ENCODE measurements at regions not wholly inside any gene's neighbourhood (a gene's known extent, or its start where the extent isn't known, plus 50 kb on each side); places are given as distances from the start of the nearest gene placed in this dataset.

- no peaks in the 10 kb centered on the region for H3F3A ChIP-seq (ENCODE audit: insufficient read depth, low read length)
- no peak for DNase-seq
Measured at GRCh38 chr6:94600636-94601035, 976.7 kb upstream of the MANEA start.

GRCh38 chr6:94597487-94597886 is 979.8 kb upstream of the MANEA start:
- peak overlapping the region; percentile 28 for H2AFZ ChIP-seq (ENCODE audit: low read length)
- H3K9ac ChIP-seq (ENCODE audit: low read length) = no peak overlapping the region
- H3K4me3 ChIP-seq (ENCODE audit: low read length) = no peak overlapping the region
- H3K27me3 ChIP-seq (replicated peaks; ENCODE audit: insufficient read depth, low read length) = no peaks in the 10 kb centered on the region
- H3K4me1 ChIP-seq (ENCODE audit: low read length) = no peaks in the 10 kb centered on the region
- no peak for TF ChIP-seq CTCF (IDR thresholded peaks at IDR 0.05; ENCODE audit: low read length)
- no peak for TF ChIP-seq EZH2 (optimal IDR thresholded peaks at IDR 0.05; ENCODE audit: low read depth, low read length)
- TF ChIP-seq EZH2phosphoT487 (IDR thresholded peaks at IDR 0.05; ENCODE audit: low read length) = no peak
- H3K4me2 ChIP-seq (ENCODE audit: low read depth, low read length) = peak overlapping the region; percentile 53; the same call in 1 of the 2 replicates
- H3K9me3 ChIP-seq (replicated peaks; ENCODE audit: insufficient read depth, low read length) = no peaks in the 10 kb centered on the region
- no peak for DNase-seq
- H3K9me2 ChIP-seq (replicated peaks; ENCODE audit: insufficient read depth, low read length) = no peaks in the 10 kb centered on the region
- H3F3A ChIP-seq (ENCODE audit: insufficient read depth, low read length) = no peaks in the 10 kb centered on the region
- H4K20me1 ChIP-seq (ENCODE audit: insufficient read depth, low read length) = no peaks in the 10 kb centered on the region
- H3K36me3 ChIP-seq (replicated peaks; ENCODE audit: insufficient read depth, low read length) = no peaks in the 10 kb centered on the region
- H3K27ac ChIP-seq (ENCODE audit: low read length) = no peak overlapping the region
- no peaks in the 10 kb centered on the region for H3K79me2 ChIP-seq (ENCODE audit: low read length)

More at GRCh38 chr6:94600636-94601035, 976.7 kb upstream of the MANEA start:
- H3K9me2 ChIP-seq (replicated peaks; ENCODE audit: insufficient read depth, low read length) = no peaks in the 10 kb centered on the region
- no peak overlapping the region for H3K27ac ChIP-seq (ENCODE audit: low read length)
- no peak overlapping the region for H2AFZ ChIP-seq (ENCODE audit: low read length)
- H3K4me3 ChIP-seq (ENCODE audit: low read length) = no peak overlapping the region
- no peak overlapping the region for H3K4me2 ChIP-seq (ENCODE audit: low read depth, low read length)
- TF ChIP-seq CTCF (IDR thresholded peaks at IDR 0.05; ENCODE audit: low read length) (no peak), EZH2phosphoT487 (IDR thresholded peaks at IDR 0.05; ENCODE audit: low read length) (no peak)
- H3K36me3 ChIP-seq (replicated peaks; ENCODE audit: insufficient read depth, low read length) = no peaks in the 10 kb centered on the region
- no peaks in the 10 kb centered on the region for H3K4me1 ChIP-seq (ENCODE audit: low read length)
- no peaks in the 10 kb centered on the region for H4K20me1 ChIP-seq (ENCODE audit: insufficient read depth, low read length)
- H3K27me3 ChIP-seq (replicated peaks; ENCODE audit: insufficient read depth, low read length) = no peaks in the 10 kb centered on the region
- no peak overlapping the region for H3K9ac ChIP-seq (ENCODE audit: low read length)
- no peaks in the 10 kb centered on the region for H3K9me3 ChIP-seq (replicated peaks; ENCODE audit: insufficient read depth, low read length)
- H3K79me2 ChIP-seq (ENCODE audit: low read length) = no peaks in the 10 kb centered on the region

GRCh38 chr6:94590416-94590815 is 986.9 kb upstream of the MANEA start:
- H3K4me3 ChIP-seq (ENCODE audit: low read length) = no peak overlapping the region
- no peak for DNase-seq
- no peak overlapping the region for H2AFZ ChIP-seq (ENCODE audit: low read length)
- no peak overlapping the region for H3K4me2 ChIP-seq (ENCODE audit: low read depth, low read length)
- no peaks in the 10 kb centered on the region for H4K20me1 ChIP-seq (ENCODE audit: insufficient read depth, low read length)
- no peaks in the 10 kb centered on the region for H3K79me2 ChIP-seq (ENCODE audit: low read length)
- H3K27me3 ChIP-seq (replicated peaks; ENCODE audit: insufficient read depth, low read length) = no peaks in the 10 kb centered on the region
- H3F3A ChIP-seq (ENCODE audit: insufficient read depth, low read length) = no peaks in the 10 kb centered on the region
- TF ChIP-seq EZH2phosphoT487 (IDR thresholded peaks at IDR 0.05; ENCODE audit: low read length) (no peak), EZH2 (optimal IDR thresholded peaks at IDR 0.05; ENCODE audit: low read depth, low read length) (no peak), CTCF (IDR thresholded peaks at IDR 0.05; ENCODE audit: low read length) (no peak)
- H3K36me3 ChIP-seq (replicated peaks; ENCODE audit: insufficient read depth, low read length) = no peaks in the 10 kb centered on the region
- H3K4me1 ChIP-seq (ENCODE audit: low read length) = no peaks in the 10 kb centered on the region
- no peaks in the 10 kb centered on the region for H3K9me2 ChIP-seq (replicated peaks; ENCODE audit: insufficient read depth, low read length)
- H3K9me3 ChIP-seq (replicated peaks; ENCODE audit: insufficient read depth, low read length) = no peaks in the 10 kb centered on the region
- no peak overlapping the region for H3K9ac ChIP-seq (ENCODE audit: low read length)
- H3K27ac ChIP-seq (ENCODE audit: low read length) = no peak overlapping the region

Measured in MM.1S (cell line).